ENCODE measurements at regions not wholly inside any gene's neighbourhood (a gene's known extent, or its start where the extent isn't known, plus 50 kb on each side); places are given as distances from the start of the nearest gene placed in this dataset.

DNA sequence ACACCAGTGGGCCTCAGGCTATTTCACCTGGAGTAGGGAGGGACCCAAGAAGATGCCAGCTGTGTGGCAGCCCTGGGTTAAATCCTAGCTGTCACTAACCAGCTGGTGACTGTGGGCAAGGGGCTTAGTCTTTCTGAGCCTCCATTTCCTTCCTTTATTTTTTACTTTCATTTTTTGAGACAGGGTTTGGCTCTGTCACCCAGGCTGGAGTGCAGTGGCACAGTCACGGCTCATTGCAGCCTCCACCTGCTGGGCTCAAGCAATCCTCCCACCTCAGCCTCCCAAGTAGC lies 108.0 kb upstream of the SMAD3 start:
- TF ChIP-seq POLR2A (IDR thresholded peaks at IDR 0.05) (no peak), EP300 (IDR thresholded peaks at IDR 0.05; ENCODE audit: low read depth) (no peak)
- TF ChIP-seq, protein P1, sequence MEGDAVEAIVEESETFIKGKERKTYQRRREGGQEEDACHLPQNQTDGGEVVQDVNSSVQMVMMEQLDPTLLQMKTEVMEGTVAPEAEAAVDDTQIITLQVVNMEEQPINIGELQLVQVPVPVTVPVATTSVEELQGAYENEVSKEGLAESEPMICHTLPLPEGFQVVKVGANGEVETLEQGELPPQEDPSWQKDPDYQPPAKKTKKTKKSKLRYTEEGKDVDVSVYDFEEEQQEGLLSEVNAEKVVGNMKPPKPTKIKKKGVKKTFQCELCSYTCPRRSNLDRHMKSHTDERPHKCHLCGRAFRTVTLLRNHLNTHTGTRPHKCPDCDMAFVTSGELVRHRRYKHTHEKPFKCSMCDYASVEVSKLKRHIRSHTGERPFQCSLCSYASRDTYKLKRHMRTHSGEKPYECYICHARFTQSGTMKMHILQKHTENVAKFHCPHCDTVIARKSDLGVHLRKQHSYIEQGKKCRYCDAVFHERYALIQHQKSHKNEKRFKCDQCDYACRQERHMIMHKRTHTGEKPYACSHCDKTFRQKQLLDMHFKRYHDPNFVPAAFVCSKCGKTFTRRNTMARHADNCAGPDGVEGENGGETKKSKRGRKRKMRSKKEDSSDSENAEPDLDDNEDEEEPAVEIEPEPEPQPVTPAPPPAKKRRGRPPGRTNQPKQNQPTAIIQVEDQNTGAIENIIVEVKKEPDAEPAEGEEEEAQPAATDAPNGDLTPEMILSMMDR (IDR thresholded peaks at IDR 0.05) = no peak

Data from transverse colon (tissue), 3 donors.